DMS79 treated with DMSO at 0.1 percent for 48 hours (cell line): ENCODE measurements at regions not wholly inside any gene's neighbourhood (a gene's known extent, or its start where the extent isn't known, plus 50 kb on each side); places are given as distances from the start of the nearest gene placed in this dataset.
A peak's percentile ranks its signal among the peaks of the same experiment; 100 is the strongest.

Source experiments
- DNase-seq: peaks from one replicate; lab custom pipeline; 2025; lab: John Stamatoyannopoulos, UW

- peak; percentile 36 for DNase-seq
Measured at GRCh38 chr4:181507180-181507835, 735.9 kb upstream of the TENM3 start.

DNA sequence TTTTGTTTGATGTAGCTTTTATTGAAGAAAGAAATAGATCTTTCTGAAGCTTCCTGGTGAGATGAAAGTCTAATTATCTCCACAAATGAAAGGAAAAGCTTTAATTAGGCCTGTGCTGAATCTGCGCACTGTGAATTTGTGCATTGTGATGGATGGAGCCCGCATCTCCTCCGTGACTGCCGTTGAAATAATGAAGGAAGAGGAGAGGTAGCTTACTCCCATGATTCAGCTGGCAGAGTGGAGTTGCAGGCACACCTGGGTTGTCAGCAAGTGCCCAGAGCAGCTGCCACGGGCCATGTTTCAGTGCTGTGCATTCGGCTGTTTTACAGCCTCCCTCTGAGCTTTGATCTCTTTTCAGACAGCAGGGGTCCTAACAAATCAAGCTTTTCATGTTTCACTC, 735.3 kb upstream of the TENM3 start:
- DNase-seq = peak; percentile 29

DNA sequence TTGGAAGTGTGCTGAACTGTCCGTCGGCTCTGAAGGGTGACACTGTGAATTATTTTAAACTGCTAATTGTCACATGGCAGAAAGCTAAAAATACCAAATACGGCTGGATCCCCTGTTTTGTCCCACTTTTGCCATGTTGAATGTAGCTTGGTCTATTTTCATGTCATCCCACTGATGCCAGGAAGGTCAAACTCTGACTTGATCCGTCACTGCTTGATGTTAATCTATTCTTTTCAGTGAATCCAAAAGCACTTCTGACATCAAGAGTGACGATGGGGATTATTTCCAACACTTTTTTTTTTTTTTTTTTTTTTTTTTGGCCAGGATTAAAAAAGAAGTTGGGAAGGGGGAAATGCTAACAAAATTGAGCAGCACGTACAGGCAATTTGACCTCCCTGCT, 734.6 kb upstream of the TENM3 start:
- no peak for DNase-seq

DNA sequence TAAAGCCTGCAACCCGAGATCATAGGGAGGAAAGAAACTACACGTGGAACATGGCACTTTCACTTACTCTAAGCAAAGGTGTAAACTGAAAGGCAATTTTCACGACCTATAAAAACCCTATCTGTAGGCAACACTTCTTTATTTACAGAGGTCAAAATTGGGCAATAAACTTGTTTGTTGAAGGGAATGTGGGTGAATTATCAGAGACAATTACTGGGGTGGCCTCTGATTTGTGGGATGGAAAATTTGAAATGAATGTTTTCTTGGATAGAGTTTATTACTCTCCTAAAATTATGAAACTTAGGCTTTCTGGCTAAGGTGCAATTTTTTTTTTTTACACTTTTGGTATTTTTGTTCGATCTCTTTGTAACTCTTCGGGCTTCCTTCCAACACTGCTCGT, 734.1 kb upstream of the TENM3 start:
- DNase-seq = no peak

- DNase-seq = no peak
Measured at GRCh38 chr4:181517491-181517890, 725.7 kb upstream of the TENM3 start.

DNA sequence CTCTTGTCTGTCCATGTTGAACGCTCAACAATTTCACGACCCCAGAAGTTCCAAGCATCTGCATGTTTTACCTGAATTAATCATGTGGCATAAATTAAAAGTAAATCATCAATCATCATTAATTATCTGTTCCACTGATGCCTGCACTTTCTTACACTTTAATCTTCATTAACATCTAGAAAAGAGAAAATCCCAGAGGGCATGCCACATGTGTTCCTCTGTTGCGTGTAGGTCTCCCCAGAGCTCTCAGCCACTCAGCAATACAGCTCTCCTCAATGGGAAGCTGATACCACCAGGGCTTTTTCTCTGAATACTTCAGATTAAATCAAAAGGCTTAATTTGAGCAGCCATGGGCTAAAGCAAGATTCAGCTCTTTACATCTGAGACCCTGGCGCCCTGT, 722.4 kb upstream of the TENM3 start:
- DNase-seq = no peak

DNA sequence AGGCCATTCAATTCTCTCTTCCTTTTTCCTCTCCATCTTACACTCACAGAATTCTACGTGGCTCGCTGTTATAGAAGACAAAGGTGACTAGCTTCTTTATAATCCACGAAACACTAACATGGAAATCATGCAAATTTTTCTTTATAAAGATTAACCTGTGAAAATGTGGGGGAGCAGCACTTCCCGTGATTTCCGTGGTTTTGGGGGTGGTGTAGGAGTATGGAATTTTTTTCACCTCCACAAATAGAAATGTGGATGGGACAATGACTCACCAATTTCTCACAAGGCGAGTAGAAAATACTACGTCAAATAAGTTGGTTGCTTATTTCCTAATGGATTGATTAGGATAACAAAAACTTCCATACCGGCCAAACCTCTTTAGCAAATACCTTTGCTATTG, 719.2 kb upstream of the TENM3 start:
- no peak for DNase-seq

GRCh38 chr4:181524499-181524898, 718.7 kb upstream of the TENM3 start:
- DNase-seq = no peak

GRCh38 chr4:181525634-181526033, 717.6 kb upstream of the TENM3 start:
- peak; percentile 55 for DNase-seq

- peak; percentile 13 for DNase-seq
Measured at GRCh38 chr4:181528570-181529184, 714.5 kb upstream of the TENM3 start.

DNA sequence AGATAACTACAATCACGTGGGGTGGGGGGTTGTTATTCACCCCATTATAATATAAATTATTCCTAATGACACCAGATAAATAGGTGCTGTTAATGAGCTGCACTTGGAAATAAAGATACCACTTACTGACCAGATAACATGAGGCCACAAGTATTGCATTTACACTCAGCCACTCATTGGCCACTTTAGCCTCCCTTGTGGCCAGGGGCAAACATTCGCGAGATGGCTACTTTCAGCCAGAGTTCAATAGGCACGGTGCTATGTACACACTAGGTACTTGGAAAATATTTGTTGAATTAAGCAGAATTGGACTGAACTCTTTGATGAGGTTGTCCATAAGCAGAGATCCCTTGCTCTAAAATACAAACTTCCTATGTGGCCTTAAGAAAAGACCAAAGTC, 713.7 kb upstream of the TENM3 start:
- DNase-seq = peak; percentile 45

DNA sequence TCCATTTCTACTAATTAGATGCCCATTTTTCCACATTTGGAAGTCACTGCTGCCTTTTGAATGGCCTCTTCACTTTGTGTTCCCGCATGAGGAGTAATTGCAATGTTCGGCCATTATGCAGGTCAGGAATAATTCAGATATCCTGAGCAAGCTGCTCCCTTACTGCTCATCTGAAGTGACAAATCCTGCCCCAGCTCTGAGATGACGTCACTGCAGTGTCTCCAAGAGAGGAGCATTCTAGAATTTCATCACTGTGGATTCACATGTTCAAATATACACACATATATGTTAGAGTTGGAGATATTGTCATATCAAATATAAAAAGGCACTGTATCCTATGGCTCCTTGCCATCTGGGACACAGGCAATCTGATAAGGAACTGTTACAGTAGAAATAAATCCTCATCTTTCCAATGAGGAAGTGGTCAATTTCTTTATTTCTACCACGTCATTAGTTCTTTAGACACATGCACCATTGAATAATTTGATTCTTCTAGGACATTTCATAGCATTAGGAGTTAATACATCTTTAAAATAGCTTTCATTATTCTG, 706.9 kb upstream of the TENM3 start:
- no peak for DNase-seq

- DNase-seq = peak; percentile 69
Measured at GRCh38 chr4:181536811-181537434, 706.3 kb upstream of the TENM3 start.

DNA sequence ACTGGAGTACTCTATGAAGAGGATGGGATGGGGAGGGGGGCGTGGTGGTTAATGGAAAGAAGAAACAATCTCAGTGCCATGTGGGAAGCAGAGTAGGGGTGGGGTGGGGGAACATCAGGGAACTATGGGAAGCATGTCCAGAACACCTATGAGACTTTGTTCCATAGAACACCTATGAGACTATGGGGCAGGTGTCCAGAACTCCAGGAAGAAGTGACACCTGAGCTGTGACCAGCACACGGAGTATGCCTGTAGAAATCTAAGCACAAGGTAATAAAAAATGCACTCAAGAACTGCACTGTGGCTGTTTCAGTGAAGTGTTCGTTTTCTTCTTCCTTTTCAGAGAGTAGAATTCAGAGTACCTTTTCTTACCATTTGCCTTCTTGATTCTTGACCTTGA, 704.8 kb upstream of the TENM3 start:
- peak; percentile 63 for DNase-seq

DNA sequence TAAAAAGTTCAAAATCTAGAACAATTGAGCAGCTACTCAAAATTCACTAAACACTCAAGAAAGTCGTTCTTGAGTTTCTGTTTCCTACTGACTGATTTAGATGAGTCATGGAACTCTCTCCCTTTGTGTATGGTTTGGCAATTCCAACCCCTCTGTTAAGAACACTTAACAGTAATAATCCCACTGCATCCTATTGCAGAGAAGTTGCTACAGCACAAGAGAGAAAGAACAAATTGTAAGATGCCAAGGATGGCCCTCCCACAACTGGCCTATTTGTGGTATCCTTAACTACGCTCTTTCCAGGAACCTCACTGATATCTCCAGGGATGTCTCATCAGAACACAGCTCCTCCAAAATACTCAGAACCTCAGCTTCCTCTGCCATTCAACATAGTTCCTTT, 701.8 kb upstream of the TENM3 start:
- DNase-seq = no peak

DNA sequence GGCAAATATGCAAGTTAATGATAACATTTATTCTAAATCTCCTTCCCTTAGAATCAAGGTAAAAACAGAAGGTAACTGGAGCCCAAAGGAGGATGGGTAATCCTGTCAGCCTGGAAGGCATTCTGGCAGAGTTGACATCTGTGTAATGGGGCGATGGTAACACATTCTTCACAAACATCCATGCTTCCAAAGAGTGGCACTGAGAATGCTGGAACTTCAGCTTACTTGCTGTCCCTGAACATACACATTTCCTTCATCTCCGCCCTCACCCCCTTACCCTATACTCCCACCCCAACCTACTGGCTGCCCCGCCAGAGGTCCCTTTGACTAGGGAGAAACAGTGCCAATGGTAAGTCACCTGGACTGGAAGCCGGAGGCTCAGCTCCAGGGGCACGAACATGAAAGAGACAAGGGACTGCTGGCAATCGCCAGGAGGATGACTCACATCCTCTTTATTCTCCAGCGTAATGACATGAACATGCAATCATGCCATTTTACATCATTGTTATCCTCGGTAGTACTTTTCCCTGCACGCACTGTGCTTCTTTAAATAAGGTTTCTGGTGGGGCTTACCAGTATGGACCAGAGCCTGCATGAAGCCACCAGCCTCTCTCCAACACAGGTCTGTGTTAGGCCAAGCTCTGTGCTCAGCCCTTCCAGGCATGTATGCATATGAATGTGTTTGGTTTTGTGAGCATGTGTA, 694.2 kb upstream of the TENM3 start:
- DNase-seq = no peak

DNA sequence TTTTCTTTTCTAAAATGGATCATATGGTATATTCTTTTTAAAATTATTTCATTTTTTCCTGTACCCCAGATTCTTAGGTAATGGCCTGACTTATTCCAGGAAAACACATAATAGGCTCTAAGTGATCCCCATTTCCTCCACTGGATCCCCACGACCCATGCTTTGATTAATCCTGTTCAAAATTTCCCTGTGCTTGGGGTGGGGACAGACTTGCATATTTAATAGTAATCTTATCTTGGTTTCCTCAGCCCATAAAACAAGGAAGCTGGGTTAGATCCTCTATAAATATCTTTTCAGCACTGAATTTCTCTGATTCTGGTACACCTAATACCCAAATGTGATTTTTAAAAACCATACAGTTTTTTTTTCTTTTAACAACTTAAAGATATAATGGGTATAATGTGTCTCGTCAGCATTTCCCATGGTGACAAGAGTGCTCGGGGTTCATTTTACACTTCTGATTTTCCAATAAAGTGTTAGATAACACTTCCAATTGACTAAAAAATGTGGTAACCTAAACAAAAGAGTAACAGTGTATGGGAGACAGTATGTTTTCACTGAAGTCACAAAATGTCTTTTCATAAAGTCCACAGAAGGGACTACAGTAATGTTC, 693.5 kb upstream of the TENM3 start:
- no peak for DNase-seq

- no peak for DNase-seq
Measured at GRCh38 chr4:181550381-181550780, 692.8 kb upstream of the TENM3 start.

DNA sequence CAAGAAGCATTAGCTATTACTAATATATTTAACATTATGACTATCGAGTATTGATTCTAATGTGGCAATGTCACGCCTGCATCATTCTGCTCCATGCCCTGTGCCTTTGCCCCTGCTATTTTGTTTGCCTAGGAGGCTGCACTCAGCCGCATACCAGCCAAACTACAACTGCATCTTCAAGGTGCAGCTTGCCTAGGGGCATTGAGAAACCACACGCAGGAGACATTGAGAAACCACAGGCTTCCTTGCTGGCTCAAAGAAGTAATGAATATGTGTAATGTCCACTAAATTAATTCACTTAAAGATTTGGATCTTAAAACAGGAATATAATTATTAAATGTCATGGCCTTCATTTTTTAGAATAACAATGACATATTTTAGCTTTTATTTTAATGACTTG, 683.6 kb upstream of the TENM3 start:
- DNase-seq = no peak

DNA sequence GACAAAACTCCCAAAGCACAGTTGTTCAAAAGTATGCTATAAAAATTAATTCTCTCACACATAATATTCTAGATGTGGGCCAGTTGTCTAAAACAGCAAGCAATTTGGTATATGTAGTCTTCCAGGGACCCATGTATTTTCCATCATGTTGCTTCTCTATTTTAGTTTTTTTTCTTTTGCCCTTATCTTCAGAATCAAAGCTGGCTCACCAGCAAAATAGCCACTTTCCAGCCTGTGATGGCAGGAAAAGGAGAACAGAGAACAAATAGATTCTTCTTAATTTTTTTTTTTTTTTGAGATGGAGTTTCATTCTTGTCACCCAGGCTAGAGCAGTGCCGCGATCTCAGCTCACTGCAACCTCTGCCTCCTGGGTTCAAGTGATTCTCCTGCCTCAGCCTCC, 680.8 kb upstream of the TENM3 start:
- no peak for DNase-seq

DNA sequence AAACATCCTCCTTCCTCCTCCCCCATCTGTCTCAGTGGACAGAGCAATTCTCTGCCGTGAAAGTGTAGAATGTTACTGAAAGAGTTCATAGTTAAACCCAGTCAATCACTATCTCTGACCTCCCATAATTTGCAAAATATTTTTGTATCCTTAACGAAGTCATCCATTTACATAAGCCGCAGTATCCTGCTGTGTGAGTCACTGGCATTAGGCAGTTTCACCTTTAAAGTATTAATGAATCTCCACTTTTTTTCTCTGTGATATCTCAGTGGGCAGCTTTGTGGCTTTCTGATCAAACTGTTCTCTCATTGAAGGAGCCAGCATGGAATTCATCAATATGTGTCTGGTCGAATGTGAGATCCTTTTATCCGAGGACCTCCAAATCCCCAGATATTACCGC, 678.6 kb upstream of the TENM3 start:
- no peak for DNase-seq

- DNase-seq = no peak
Measured at GRCh38 chr4:181566490-181566889, 676.7 kb upstream of the TENM3 start.
